GM21529 (cell line): ENCODE measurements at regions not wholly inside any gene's neighbourhood (a gene's known extent, or its start where the extent isn't known, plus 50 kb on each side); places are given as distances from the start of the nearest gene placed in this dataset.
"Not testable (repeated sequence)": the region's sequence is repeated elsewhere in the genome, so short reads cannot be mapped to it uniquely, and the experiment has no call there.

Experiments used
- ATAC-seq: cut with Tn5 transposase; IDR thresholded peaks from one replicate; pipeline ENCODE4 v1.9.1; 2021; ENCODE audit not compliant: unreplicated experiment

DNA sequence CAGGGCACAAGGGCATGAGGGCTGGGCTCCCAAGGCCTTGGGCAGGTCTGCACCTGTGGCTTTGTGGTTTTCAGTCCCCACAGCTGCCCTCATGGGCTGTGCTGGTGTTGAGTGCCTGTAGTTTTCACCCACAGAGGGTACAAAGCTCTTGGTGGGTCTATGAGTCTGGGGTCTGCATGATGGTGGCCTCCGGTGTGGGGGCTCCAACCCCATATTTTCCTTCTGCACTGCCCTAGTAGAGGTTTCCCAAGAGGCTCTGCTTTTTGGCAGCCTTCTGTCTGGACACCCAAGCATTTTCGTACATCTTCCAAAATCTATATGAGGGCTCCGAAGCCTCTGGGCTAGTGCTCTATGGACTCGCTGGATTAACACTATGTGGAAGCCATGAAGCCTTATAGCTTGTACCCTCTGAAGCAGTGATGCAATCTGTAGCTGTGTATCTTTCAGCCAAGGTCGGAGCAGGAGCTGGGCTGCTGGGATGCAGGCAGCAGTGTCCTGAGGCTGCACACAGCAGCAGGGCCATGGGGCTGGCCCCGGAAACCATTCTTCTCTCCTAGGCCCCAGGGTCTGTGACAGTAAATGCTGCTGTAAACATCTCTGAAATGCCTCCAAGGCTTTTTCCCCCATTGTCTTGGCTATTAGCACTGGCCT is 240.3 kb downstream of the CWH43 start:
- ATAC-seq, result not testable (repeated sequence)

DNA sequence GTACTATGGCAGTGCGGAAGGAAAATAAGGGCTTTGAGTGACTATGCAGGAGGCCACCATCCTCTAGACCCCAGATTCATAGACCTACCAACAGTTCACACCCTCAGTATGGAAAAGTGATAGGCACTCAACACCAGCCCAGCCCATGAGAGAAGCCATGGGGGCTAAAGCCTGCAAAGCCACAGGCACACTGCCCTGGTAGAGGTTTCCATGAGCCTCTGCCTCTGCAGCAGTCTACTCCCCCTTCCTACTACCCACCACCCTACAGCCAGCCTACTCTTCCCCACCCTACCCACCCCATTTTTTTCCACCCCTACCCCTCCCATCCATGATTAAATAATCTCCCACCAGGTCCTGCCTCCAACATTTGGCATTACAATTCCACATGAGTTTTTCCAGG is 241.9 kb downstream of the CWH43 start:
- not testable (repeated sequence) for ATAC-seq

DNA sequence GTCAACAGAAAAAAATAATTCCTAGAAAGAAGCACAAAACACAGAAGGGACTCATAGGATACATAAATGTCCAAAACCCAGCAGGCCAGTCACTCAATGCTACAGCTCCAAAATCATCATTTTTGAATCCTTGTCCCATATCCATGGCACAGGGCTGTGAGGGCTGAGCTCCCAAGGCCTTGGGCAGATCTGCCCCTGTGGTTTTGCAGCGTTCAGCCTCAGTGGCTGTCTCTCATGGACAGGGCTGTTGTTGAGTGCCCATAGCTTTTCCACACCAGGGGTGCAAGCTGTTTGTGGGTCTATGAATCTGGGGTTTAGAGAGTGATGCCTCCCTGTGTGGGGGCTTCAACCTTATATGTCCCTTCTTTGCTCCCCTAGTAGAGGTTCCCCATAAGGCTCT is 243.2 kb downstream of the CWH43 start:
- ATAC-seq, result not testable (repeated sequence)

- not testable (repeated sequence) for ATAC-seq
Measured at GRCh38 chr4:49229713-49230112, 243.6 kb downstream of the CWH43 start.

- ATAC-seq, result not testable (repeated sequence)
Measured at GRCh38 chr4:49233346-49233745, 247.3 kb downstream of the CWH43 start.

DNA sequence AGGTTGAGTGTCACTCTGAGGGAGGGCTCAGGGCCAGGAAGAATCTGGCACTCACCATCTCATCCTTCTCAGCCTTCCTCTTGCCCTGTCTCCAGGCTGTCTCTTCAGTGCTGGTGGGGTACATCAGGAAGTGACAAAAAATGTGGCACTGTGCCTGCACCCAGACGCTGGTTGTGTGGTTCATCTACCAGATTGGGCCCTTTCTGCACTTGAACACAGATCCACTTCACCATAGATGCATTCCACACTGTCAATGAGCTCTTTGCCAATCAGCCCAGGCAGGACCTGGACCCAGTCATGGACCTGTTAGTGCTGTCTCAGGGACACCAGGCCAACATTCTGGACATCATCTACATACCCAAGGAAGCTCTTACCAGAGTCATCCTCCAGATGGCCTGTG is 247.7 kb downstream of the CWH43 start:
- ATAC-seq, result not testable (repeated sequence)

GRCh38 chr4:49234382-49234781 is 248.3 kb downstream of the CWH43 start:
- not testable (repeated sequence) for ATAC-seq

- ATAC-seq, result not testable (repeated sequence)
Measured at GRCh38 chr4:49235413-49236160, 249.5 kb downstream of the CWH43 start.

DNA sequence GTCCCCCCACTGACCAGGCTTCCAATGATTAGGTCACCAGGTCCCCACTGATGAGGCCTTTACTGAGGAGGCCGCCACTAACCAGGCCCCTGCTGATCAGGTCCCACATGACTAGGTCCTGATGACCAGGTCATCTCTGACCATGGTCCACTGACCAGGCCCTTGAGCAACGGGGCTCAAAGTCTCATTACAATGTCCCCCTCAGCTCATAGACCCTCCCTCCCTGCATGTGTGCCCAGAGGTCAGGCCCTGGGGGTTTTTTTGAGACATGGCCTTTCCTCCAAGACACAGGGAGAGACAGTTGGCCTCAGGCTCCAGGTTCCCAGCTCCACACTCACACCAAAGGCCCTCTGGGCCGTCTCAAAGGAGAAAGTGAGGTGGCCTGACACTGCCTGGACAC is 250.4 kb downstream of the CWH43 start:
- ATAC-seq, result not testable (repeated sequence)

DNA sequence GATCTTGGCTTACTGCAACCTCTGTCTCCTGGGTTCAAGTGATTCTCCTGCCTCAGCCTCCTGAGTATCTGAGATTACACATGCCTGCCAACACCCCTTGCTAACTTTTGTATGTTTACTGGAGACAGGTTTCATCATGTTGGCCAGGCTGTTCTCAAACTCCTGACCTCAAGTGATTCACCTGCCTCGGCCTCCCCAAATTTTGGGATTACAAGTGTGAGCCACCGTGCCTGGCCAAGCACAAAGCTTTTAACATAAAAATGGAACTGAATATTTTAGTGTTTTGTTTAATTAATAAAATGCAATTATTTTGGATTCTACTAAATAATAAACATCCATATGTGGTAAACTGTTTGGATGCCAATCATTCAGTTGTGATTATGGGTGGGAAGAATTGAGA is 255.2 kb downstream of the CWH43 start:
- not testable (repeated sequence) for ATAC-seq

GRCh38 chr4:49262786-49263185 is 276.7 kb downstream of the CWH43 start:
- not testable (repeated sequence) for ATAC-seq

GRCh38 chr4:49270435-49270834 is 284.4 kb downstream of the CWH43 start:
- not testable (repeated sequence) for ATAC-seq

DNA sequence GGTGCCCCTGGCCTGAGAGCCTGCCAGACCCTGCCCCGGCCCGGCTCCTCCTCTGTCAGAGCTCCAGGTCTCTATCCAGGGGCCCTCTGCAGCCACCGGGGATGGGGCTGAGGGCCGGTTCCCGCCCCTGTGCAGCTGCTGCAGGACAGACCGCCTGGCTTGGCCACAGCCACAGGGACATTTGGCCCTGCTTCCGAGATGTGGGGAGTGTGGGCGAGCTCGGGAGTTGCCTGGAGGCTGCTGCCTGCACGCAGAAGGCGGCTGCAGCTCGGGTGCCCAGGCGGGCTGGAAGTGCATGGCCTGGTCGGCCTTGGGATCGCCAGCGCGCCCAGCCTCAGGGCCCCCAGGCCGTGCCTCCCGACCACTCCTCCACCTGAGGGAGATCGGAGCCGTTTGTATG is 284.8 kb downstream of the CWH43 start:
- ATAC-seq, result not testable (repeated sequence)

- ATAC-seq, result not testable (repeated sequence)
Measured at GRCh38 chr4:49285905-49286304, 299.8 kb downstream of the CWH43 start.

DNA sequence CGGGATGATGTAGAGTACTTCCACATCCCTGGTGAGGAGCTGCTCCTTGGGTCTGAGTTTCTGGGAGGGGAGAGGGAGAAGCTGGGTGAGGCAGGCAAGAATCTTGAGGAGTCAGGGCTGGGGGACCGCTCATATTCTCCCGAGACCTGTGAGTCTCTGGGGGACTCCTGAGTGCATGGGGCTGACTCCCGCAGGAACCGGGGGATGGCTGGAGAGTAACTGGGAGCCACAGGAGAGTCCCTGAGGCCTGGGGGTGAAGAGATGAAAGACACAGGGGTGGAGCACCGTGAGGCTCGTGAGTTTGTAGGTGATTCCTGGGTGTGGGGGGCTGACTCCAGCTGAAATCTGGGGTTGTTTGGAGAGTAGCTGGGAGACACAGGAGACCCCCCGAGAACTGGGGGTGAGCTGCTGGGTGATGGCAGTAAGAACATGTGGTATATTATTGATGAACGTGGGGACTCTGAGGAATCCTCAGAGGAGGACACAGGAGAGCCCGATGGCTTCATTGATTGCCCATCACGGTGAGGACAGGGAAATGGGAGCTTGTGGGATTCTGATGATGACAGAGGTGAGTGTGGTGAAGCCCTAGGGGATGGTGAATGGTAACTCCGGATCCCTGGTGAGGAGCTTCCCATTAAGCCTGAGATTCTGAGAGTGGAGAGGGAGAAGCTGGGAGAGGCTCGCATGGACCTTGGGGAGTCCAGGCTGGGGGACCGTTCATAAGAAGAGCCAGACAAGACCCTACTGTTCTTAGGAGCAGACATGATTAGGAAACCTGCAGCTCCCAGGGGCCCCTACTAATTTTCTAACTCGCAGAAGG is 301.1 kb downstream of the CWH43 start:
- ATAC-seq, result not testable (repeated sequence)

GRCh38 chr4:49287893-49288292 is 301.8 kb downstream of the CWH43 start:
- not testable (repeated sequence) for ATAC-seq

DNA sequence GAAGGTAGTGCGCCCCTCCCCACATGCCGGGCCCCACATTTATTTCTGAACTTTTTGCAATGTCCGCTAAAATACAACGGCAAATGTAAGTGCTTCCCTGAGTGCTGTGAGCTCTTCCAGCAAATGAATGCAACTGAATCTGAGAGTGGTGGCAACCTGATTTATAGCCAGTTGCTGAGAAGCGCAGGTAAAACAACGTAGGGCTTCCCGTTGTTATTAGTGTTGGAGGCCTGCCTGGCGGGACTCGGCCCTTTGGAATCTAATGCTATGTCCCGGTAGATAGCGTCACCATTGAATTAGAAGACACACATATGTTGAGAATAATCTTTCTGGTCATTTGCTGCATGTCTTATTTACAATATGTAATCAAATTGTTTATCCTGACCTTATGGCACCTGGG is 302.7 kb downstream of the CWH43 start:
- ATAC-seq, result not testable (repeated sequence)

- ATAC-seq, result not testable (repeated sequence)
Measured at GRCh38 chr4:49314815-49315214, 328.7 kb downstream of the CWH43 start.

GRCh38 chr4:49320725-49321410 is 334.8 kb downstream of the CWH43 start:
- not testable (repeated sequence) for ATAC-seq

DNA sequence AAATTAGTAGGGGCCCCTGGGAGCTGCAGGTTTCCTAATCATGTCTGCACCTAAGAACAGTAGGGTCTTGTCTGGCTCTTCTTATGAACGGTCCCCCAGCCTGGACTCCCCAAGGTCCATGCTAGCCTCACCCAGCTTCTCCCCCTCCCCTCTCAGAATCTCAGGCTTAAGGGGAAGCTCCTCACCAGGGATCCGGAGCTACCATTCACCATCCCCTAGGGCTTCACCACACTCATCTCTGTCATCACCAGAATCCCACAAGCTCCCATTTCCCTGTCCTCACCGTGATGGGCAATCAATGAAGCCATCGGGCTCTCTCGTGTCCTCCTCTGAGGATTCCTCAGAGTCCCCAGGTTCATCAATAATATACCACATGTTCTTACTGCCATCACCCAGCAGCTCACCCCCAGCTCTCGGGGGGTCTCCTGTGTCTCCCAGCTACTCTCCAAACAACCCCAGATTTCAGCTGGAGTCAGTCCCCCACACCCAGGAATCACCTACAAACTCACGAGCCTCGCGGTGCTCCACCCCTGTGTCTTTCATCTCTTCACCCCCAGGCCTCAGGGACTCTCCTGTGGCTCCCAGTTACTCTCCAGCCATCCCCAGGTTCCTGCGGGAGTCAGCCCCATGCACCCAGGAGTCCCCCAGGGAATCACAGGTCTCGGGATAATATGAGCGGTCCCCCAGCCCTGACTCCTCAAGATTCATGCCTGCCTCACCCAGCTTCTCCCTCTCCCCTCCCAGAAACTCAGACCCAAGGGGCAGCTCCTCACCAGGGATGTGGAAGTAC is 335.6 kb downstream of the CWH43 start:
- not testable (repeated sequence) for ATAC-seq
